CD4-positive, alpha-beta T cell treated with Interferon alpha-2 for 1 hour (primary cell): ENCODE measurements at regions not wholly inside any gene's neighbourhood (a gene's known extent, or its start where the extent isn't known, plus 50 kb on each side); places are given as distances from the start of the nearest gene placed in this dataset.

ENCODE experiments used
- DNase-seq, 2 donors: peaks; one replicate each; pipeline ENCODE4 v3.0.0-alpha.2; 2020 to 2022

DNA sequence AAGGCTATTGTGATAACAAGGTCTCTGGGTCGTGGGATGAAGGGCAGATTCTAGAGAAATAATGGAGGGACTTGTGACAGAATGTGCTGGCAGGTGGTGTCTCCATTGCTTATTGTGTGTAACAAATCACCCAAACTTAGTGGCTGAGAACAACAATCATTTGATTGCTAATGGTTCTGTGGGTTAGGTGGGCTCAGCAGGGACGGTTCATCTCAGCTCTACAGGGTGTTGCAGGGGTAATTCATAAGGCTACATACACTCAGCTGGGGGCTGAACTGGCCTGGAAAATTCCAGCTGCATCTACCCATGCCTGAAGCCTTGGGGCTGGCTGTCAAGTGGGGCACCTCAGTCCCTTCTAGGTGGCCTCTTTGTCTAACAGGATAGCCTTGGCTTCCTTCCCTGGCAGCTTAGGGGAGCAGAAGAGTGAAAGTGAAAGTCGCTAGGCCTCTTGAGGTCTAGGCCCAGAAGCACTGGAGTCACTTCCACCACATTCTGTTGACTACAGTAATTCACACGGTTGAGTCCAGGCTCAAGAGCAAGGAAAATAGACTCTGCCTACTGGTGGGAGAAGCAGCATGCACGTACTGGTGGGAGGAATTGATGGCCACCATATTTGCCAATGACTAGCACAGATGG, 308.9 kb downstream of the MN1 start:
- no peak for DNase-seq

DNA sequence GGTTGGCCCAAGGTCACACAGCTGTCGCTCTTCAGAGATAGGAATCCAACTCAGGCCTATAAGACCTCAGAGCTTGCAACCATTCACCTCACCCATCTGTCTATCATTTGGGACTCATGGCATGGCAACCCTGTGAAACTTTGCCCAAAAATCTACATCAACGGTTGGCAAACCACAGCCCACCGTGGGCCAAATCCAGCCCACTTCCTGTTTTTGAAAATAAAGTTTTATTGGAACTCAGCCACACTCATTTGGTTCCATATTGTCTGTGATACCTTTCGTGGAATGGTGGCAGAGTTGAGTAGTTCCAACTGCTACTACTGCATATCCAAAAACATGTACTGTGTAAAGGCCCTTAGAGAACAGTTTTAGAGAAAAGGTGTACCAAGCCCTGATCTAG, 307.8 kb downstream of the MN1 start:
- DNase-seq, result no peak

DNA sequence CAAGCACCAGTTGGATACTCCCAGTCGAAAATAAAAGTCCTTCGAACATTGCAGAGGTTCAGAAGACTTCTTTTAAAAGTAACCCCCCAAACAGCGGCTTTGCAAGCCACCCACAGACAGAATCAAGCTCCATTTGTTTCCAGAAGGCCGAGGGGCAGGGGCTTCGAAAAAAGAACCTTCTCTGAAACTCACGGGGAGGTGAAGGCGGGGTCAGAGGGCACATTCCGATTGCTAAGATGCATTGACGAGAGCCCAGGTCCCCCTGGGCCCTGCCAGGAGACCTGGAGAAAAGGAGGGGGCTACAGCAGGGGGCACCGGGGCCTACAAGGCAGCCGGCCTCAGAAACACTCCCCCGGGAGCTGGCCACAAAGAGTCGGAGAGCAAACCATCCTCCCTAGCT, 306.8 kb downstream of the MN1 start:
- DNase-seq, result no peak

DNA sequence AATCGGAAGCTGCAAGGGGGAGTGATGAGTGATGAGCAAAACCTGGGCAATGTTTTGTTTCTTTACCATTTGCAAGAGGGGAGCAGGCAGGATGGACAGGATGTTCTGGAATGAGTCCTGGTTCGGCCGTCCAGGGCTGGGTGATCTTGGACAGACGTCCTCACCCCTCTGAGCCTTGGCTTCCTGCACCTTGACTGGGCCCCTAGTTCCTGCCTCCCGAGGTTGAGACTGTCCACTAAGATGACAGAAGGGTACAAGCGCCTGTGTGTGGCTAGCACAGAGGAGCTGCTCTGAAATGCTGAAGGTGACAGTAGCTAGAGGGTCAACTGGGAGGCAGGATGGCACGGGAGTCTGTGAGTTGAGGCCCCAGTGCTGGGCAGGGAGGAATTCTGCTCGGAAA, 306.2 kb downstream of the MN1 start:
- DNase-seq, result no peak

- no peak for DNase-seq
These were observed 302.4 kb downstream of the MN1 start for GRCh38 chr22:27499121-27499520.

DNA sequence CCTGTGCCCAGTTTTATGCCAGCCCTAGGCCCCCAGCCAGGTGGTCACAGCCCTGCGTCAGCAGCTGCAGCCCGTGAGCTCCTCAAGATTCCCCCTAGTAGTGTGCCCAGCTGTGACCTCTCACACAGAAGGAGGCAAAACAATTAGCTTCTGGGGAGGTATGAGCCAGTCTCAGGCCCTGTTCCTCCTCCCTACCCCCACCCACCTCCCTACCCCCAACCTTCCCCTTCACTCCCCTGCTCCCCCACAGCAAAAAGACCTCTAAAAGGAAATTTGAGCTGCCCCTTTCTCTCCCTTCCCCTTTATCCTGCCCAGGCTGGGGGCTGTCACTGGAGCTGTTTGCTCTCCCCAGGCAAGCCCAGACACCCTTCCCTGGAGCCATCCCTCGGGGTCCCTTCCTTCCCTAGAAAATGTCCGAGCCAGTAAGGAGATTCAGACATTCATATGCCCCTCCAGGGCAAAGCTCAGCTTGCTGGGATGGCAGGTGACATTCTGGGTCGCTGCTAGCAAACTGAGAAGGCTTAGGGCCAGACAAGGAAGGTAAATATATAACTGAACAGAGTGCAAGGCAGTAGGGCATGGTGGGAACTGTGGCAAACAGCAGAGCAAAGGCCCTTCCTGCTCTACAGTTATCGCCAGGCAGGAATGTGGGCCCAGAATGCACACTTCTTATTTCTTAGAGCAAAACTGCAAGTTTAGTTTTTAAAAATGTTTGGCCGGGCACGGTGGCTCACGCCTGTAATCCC, 300.2 kb downstream of the MN1 start:
- DNase-seq, result no peak

DNA sequence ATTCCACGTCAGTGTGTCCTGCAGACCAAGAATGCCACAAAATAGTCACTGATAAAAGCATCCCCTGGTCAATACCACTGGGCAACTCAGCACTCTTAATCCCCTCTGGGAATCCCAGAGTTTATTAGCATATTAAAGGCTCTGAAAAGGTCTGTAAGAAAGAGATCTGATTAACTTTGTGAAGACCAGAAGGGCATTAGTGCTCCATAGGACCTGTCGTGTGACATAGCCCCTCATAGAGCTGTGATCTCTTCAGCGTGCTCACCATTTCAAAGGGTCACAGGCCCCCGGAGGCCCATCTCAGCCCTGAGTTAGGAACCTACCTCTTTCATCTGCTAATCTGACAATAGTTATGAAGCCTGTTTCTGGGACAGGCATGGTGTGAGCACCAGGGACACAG, 299.2 kb downstream of the MN1 start:
- no peak for DNase-seq

DNA sequence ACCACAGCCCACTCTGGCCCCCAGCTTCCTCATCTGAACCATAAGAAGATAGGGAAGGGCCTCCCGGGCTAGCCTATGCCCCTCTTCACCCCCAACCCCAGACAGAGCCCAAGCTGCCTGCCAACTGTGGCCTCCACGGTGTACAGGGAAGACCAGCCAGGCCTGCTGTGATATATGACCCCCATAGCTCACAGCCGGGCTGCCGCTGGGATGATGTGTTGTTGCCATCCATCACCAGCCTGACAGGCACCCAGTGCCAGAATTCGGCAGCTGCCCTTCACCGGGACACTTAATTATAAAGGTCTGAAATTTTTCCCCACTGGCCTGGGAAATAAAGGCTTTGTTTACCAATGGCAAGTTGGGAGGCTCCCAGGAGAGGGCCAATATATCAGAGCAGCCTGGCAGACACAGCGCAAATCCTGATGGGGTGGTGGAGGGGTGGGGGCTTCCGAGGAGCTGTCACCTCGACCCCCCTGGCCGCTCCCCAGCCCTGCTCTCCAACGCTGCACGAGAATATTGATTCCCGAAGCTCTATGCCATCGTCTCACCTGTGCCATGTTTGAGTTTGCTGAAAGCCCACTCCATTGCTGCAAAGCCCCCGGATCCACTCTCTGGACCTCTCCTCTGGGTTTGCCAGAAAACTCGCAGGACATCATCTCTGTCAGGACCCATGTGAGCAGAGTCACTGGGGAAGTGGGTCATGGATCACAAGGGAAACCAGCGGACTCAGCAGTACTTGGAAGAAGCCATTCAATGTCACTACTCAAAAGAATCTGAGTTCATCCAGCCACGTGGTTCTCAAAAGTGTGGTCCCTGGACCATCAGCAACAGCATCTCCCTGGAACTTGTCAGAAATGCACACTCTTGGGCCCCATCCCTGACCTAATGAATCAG, 296.9 kb downstream of the MN1 start:
- DNase-seq, result no peak

DNA sequence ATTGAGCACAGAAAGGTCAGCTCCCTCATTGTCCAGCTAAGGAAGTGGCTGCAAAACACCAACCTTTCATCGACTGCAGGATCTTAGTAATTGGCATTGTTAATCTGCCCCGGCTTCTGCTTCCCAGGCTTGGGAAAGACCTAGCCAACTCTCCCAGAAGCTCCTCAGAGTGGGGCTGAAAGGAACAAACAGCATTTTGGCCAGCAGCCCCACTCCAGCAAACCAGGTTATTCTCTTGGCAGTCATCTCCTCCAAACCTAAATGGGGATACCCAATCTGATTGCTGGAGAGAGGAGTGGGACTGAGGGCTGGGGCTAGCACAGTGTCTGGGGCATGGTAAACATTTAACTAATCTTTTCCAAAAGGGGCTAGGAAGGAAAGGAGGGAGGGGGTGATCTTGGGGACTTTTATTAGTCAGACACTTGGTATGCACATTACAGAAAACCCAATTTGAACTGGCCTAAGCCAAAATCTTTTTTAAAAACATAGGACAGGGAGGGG, 294.4 kb downstream of the MN1 start:
- no peak for DNase-seq

GRCh38 chr22:27507935-27508526, 293.5 kb downstream of the MN1 start:
- no peak for DNase-seq

GRCh38 chr22:27509132-27509920, 292.2 kb downstream of the MN1 start:
- no peak for DNase-seq

- DNase-seq, result no peak
These were observed 291.5 kb downstream of the MN1 start for GRCh38 chr22:27510024-27510423.

DNA sequence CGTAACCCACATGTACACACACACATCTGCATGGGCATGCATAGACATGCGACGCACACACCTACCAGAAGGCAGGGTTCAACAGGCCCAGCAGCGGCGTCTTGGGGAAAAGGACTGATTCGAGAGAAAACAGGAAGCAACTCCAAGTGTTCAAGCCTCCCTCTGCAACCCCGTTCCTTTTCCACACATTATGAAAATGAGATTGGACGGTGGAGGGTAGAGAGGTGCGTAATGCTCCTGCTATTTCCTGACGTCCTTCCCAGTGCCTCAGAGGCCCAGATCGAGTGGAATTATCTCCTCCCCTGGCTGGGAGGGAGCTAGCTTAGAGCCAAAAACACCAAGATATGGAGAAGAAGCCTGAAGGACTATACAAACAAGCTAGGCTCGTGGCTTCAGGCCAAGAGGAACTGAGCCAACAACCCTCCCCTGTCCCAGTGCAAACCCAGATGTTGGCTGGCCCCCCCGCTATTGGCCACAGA, 289.2 kb downstream of the MN1 start:
- DNase-seq, result no peak

DNA sequence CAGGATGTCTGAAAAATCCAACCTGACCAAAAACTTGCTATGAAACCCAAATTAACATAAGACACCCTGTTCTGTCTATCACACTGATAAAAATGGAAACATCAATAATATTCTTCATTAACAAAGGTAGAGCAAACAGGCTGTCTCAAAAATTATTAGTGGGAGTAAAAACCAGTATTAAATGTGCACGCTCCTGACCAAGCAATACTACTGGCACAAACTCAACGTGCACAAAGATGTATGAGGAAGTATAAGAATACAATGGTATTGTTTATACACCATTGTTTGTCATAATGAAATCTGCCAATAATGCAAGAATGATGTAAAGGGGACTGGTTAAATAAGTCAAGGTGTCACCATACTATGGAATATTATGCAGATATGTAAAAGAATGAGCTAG, 288.5 kb downstream of the MN1 start:
- no peak for DNase-seq

GRCh38 chr22:27514601-27515523, 286.7 kb downstream of the MN1 start:
- DNase-seq, result no peak

DNA sequence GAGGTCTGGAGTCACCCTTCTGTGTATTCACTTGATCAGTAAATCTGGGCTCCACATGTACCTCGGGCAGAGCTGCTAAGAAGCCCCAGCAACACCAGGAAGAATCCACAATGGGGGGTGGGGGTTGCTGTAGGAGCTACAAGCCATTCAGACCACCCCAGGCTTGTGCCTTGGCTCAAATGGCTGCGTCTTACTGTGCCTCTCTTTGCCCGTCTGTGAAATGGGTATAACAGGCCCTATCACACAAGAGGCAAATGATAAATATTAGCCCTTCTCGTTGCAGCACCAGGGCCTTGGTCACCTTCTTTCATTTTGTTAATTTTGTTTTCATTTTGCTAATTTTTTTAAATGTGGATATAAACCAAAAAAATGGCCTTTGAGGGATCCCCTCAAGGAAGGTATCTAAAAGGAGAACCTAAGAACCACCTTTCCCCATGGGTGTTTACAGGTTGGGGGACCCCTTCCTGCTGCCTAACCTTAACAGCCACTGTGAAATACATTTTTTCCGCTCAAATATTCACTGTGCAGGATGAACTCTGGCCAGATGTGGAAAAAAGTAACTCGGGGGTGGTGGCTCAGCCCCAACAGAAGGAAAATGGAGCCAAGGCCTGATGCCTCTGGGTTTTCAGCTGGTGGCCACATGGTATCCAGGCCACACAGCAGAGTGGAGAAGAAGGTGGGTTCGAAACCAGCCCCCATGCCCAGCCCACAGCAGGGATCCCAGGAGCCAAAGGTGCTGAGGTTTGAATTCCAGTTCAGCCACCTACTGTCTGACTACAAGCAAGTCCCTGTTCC, 284.0 kb downstream of the MN1 start:
- no peak for DNase-seq

- no peak for DNase-seq
These were observed 282.8 kb downstream of the MN1 start for GRCh38 chr22:27518531-27519340.

DNA sequence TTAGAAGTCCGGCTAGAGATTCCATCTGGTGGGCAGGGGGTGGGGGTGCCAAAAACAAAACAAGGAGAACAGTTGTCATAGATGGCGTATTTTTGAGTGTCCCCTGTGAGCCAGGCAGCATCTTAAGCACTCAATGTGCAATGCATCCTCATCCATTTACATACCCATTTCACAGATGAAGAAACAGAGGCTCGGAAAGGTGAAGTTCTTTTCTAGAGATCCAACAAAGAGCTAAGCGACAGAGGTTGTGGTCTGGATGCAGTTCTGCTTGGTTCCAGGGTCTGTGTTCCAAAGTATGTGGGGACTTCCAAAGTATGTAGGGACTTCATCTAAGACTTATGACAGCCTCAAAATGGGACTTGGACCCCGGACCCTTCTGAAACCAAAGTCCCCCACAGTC, 277.8 kb downstream of the MN1 start:
- DNase-seq, result no peak

GRCh38 chr22:27525711-27526110, 275.8 kb downstream of the MN1 start:
- DNase-seq, result no peak
